B cell (primary cell): ENCODE measurements at regions not wholly inside any gene's neighbourhood (a gene's known extent, or its start where the extent isn't known, plus 50 kb on each side); places are given as distances from the start of the nearest gene placed in this dataset.

Experiments used
- CTCF ChIP-seq: fragments of 200-600 bp; IDR thresholded peaks from one replicate; pipeline ENCODE4 v1.8.0; 2022; ENCODE audit warnings: antibody characterized with exemption, mild to moderate bottlenecking
- EZH2 ChIP-seq: IDR thresholded peaks from 2 replicates; pipeline ENCODE4 v1.6.1; 2012; ENCODE audit warnings: borderline replicate concordance, low read depth, mild to moderate bottlenecking, moderate library complexity, low read length; ENCODE audit not compliant: insufficient read depth, poor library complexity, severe bottlenecking

GRCh38 chr20:11711214-11711613 is 206.5 kb upstream of the BTBD3 start:
- TF ChIP-seq CTCF: no peak
- TF ChIP-seq EZH2: no peak
